GM10248 (cell line): ENCODE measurements at regions not wholly inside any gene's neighbourhood (a gene's known extent, or its start where the extent isn't known, plus 50 kb on each side); places are given as distances from the start of the nearest gene placed in this dataset.

Source experiments
- CTCF ChIA-PET: fragments of 300-600 bp; sonication (Branson Sonifier 250); formaldehyde crosslinking; extraction: SDS; loops from one replicate; lab custom pipeline; 2021; ENCODE audit warnings: antibody characterized with exemption; lab: Yijun Ruan, JAX
- POLR2A ChIA-PET: fragments of 350-650 bp; sonication (Branson Sonifier 250); formaldehyde crosslinking; extraction: SDS; loops from one replicate; lab custom pipeline; 2020; ENCODE audit warnings: antibody characterized with exemption; lab: Yijun Ruan, JAX
- DNase-seq: peaks from one replicate; pipeline ENCODE4 v3.0.0; 2012; ENCODE audit errors: extremely low spot score
- CTCF ChIP-seq: IDR thresholded peaks from 2 replicates; pipeline ENCODE4 v1.5.1; 2012; ENCODE audit warnings: mild to moderate bottlenecking, low read depth; ENCODE audit errors: extremely low read depth, missing control alignments, control extremely low read depth

- ChIA-PET CTCF (interaction anchor here (1.0 to 1.7 kb wide), 3 partner anchors 8 to 92 kb away, joined by 3 to 5 read pairs (median 3); no protein-coding TSS in a partner anchor), POLR2A (no interaction called here)
- no peak for DNase-seq
- no peak for TF ChIP-seq CTCF
Measured at GRCh38 chr2:119104414-119104813, 54.1 kb downstream of the C1QL2 start.

- ChIA-PET POLR2A (no interaction called here), CTCF (interaction anchor here (1.7 kb wide), 1 partner anchor 10 kb away, joined by 5 read pairs; no protein-coding TSS in a partner anchor)
- no peak for TF ChIP-seq CTCF
- DNase-seq = no peak
Measured at GRCh38 chr2:119102964-119103363, 55.6 kb downstream of the C1QL2 start.

- DNase-seq = no peak
- CTCF ChIA-PET = no interaction called here
- POLR2A ChIA-PET = no interaction called here
- no peak for TF ChIP-seq CTCF
Measured at GRCh38 chr2:119088416-119088815, 70.1 kb downstream of the C1QL2 start.

GRCh38 chr2:119086327-119086726 lies 72.2 kb downstream of the C1QL2 start:
- CTCF ChIA-PET = interaction anchor here (1.0 to 1.2 kb wide), 2 partner anchors 20 to 52 kb away, joined by 3 read pairs; no protein-coding TSS in a partner anchor
- POLR2A ChIA-PET = no interaction called here

GRCh38 chr2:119085613-119086012 lies 72.9 kb downstream of the C1QL2 start:
- no peak for DNase-seq
- no peak for TF ChIP-seq CTCF
- CTCF ChIA-PET = interaction anchor here (1.2 kb wide), 1 partner anchor 9 kb away, joined by 4 read pairs; no protein-coding TSS in a partner anchor
- POLR2A ChIA-PET = no interaction called here

More at GRCh38 chr2:119086327-119086726, 72.2 kb downstream of the C1QL2 start:
- no peak for TF ChIP-seq CTCF
- DNase-seq = no peak

GRCh38 chr2:119083416-119083815 lies 75.1 kb downstream of the C1QL2 start:
- POLR2A ChIA-PET = no interaction called here
- CTCF ChIA-PET = interaction anchor here (1.1 kb wide), 1 partner anchor 202 kb away, joined by 3 read pairs; no protein-coding TSS in a partner anchor
- DNase-seq = no peak
- no peak for TF ChIP-seq CTCF
